Stimulated activated CD4-positive, alpha-beta T cell treated with anti-CD3 and anti-CD28 coated beads, Interleukin-4, amount 100 ng/mL, for 24 hours (primary cell): ENCODE measurements at regions not wholly inside any gene's neighbourhood (a gene's known extent, or its start where the extent isn't known, plus 50 kb on each side); places are given as distances from the start of the nearest gene placed in this dataset.

ENCODE experiments used
- DNase-seq: peaks from one replicate; pipeline ENCODE4 v3.0.0-alpha.2; 2020

DNA sequence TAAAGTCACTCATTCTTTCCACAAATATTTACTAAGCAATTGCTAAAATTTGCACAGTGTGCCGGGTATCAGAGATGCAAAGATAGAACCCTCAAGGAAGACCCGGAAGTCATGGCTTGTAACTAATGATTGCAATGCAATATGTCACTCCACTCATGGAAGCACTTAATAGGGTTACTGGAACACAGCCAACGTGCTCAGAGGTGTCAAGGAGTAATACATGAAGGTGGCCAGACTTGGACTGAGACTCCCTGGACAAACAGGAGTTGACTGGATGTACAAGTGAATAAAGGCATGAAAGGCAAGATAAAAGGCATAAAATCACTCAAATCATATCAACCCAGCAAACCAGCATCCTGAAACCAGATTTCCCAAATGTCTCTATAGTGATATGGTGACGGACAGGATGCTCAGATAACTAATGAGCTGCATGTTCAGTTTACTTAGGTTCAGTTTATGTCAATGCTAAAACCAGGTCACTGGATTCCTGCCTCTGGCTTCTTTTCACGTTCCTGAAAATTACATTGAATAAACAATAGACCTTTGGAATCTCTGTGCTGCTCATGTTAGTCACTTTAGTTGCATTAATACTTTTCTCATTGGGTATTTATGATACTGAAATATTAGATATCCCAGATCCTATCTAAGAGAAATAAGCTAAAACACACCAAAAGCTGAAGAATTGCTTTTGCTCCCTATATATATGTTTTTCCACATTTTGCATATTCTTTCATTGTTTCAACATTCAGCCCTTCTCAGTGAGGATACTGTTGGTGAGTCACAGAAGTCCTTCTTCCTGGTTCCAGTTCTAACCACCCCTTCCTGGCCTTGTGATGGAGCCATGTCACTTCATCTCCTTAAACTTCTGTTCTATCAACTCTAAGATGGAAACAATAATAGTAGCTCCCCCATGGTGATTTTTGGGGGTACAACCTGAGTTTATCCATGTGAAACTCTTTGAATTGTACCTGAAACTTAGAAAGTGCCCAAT is 688.9 kb upstream of the ID2 start:
- no peak for DNase-seq

DNA sequence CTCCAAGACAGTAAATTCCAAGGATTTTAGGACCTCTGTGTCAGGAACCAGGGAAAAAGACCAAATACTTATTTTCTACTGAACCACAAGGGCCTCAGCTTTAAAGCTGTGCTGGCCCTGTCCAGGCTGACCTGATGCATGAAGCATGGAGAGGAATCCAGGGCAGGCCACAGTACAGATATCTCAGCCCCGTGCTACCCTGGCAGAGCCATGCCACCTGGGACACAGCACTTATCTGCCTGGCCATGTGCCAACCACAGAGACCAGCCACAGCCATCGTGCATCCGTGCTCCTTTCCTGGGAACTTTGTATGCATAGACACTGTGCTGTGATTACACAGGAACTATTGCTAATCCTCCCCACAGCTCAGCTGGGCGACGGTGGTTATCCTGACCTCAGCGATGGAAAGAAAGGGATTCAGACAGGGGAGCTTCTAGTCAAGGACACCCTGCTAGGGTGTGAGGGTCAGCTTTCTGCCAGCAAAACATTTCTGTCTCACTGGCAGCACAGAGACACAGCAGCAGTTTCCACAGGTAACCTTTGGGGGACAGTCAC is 687.4 kb upstream of the ID2 start:
- no peak for DNase-seq

DNA sequence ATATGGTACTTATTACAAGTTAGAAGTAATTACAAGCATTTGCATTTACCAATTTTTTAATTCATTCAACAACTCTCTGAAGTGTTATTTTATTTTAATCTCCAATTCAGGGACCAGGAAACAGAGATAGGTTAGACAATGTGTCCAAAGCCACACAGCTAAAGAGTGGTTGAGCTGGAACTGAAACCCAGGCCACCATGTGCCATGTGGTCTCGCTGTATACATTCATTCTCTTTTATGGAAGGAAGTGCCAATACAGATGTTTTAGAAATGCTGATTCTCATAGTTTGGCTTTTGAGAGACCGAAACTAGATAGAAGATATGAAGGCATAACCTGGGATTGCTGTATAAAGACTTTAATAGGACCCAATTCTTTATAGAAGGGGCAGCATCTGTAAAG is 684.6 kb upstream of the ID2 start:
- no peak for DNase-seq

DNA sequence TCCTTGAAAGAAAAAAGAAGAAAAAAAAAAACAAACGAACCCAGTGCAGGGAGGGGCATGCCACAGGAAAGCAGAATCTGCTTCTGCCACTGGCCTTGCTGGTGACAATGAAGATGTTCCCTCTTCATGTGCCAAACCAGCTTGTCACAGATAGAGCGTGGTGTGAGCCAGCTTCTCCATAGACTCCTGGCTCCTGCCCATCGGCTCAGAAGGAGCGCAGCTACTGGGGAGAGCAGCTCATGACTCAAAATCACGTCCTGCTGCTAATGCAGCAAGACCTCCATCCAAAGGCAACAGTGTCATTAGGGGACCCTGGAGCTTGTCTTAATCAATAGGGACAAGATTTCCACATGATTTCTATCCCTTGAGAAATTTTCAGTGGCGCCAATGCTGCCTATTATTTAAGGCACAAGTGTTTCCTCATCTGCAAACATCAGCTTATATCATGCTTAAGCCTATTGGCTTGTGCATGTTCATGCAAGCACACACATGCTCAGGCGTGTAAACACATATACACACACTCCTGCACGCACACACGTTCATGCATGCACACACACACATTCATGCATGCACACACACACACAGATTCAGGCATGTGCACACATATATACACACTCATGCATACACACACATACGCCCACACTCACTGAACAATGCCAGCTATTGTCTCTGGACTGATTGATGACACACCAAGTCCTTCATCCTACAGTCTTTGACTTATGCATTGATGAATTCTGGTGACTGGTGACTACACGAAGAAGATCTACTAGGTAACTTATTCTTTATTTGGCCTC is 682.0 kb upstream of the ID2 start:
- DNase-seq, result no peak

DNA sequence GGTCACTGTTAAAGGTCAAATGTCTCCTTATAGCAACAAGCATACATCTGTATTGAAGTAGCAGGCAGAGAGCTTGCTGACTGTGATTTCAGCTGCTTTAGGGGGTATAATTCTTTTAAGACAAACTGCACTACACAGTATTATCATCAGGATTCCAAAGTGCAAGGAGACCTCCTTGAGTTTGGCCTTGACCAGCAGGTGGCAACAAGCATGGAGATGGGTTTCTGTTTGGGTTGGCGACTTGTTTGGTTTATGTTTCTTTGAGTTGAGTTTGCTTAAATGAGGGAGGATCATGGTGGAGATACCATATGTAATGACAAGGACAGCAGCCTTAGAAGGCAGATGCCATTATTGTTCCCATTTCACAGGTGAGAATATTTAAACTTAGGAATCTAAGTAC is 681.0 kb upstream of the ID2 start:
- DNase-seq, result no peak

DNA sequence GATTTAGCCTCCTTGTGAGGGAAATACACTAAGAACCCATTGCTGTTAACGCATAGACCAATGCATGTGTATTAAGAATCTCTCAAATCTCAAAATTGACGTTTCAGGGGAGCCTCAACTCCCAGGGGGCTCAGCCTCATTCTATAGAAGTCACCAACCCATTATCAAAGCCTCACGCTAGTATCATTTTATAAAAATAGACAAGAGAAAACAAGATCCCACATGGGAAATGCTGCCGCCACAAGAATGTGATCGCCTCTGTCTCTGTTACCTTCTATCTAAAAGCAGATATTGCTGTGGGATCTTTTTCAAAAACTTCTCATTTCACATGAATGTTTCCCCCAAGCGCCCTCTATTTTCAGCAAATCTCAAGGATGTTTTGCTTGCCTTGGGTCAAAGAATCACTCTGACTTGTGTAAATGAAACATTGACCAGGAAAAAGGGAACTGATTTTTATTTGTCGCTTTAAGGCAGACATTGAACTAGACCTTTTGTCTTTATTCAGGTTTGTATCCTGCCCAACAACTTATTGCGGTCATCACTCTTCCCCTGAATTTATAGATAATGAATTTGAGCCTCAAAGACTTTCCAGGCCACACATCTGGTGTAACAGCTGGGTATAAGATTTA is 679.0 kb upstream of the ID2 start:
- no peak for DNase-seq

DNA sequence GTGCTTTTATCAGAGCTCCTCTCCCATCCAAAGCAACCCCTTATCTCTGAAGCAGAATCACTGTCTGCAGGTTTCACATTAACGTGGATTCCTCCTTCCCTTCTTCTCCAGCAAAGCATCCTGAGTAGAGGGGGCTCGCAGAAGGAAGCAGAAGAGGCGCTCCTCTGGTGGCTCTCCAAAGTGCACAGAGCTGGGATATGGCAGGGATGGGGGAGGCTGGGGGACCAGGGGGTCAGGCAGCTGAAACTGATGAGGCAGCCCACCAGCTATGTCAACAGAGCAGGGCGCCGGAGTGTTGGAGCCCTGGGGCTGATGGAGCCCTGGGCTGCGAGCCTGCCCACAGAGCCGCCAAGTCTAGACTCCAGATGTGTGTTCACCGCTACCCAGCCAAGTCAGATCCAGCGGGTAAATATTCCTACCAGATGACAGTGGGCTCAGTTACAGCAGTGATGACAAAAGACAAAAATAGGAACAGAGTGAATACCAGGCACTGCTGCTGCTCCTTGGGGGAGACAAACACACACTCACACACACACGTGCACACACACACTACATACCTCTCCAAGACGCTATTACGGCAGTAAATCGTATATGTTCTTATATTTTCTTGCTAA is 678.3 kb upstream of the ID2 start:
- no peak for DNase-seq

DNA sequence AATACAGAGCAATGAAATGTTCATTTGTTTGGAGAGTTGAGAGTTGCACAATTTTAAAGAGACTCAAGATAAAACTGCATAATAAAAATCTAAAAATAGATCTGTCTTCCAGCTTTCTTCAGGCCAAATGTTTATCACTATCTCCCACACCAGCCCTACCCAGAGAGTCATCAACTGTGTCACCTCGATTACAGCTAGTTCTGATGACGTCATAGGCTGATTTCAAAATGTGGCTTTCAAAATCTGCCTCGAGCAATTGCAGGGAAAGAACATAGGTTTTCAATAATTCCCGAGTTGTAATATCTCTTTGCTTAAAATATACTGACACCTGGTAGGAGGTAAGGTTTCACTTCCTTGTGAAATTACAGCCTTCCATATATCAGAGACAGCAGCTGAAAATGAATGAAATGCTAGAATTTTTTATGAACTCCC is 677.6 kb upstream of the ID2 start:
- no peak for DNase-seq

DNA sequence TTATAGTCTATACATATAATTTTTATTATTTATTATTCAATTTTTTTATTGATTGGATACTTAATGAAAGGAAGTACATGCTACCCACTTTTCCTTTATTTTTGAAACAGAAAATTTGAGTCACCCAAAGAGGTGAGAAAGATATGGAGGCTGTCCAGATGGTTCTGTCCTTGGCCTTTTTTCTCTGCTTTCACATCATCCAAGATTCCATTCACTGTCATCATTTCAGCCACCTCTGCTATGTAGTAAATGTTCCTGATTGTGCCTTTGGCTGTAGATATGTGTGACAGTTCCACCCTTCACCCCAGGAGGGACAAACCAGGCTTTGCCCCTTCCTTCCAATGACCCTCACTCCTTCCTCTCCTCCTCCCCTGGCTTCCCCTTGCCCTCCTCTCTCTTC is 675.7 kb upstream of the ID2 start:
- DNase-seq, result no peak

DNA sequence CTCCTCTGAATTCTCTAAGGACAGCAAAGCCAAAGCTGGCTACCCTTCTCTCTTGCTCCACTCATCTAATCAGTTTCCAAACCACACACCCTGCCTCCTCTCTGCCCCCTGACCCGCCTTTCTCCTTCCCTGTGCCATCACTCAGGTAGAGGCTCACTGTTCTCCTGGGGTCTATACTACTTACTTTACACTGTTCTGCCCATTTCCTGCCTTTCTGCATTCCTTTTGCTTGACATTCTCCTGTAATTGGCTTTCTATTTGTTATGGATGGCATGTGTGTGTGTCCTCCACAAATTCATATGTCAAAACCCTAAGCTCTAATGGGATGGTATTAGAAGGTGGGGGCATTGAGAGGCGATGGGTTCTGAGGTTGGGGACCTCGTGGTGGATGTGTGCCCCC is 675.2 kb upstream of the ID2 start:
- no peak for DNase-seq

DNA sequence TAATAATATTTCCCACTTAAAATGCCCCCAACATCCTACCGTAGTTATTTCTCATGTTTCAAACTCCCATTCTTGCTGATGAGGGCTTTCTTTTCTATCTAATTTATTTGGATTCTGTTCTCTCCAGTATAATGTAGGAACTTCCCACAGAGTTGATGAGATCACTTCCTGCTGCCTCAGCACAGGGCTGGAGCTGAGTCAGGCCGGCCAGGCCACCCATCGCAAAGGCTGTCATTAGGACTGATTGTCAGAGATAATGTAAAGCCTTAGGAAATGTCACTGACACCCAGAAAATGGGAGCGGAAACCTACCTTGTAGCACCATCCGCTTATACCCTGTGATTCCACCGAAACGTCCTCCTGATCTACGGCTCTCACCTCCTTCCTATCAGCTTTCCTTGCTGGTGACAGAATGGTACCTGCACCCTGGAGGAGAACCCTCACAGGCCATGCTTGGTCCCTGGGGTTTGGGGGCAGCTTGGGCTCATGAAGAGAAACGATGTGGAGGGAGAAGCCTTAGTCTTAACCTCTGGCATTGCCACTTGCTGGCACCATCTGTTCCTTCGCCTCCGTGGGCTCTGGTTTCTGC is 672.8 kb upstream of the ID2 start:
- no peak for DNase-seq

DNA sequence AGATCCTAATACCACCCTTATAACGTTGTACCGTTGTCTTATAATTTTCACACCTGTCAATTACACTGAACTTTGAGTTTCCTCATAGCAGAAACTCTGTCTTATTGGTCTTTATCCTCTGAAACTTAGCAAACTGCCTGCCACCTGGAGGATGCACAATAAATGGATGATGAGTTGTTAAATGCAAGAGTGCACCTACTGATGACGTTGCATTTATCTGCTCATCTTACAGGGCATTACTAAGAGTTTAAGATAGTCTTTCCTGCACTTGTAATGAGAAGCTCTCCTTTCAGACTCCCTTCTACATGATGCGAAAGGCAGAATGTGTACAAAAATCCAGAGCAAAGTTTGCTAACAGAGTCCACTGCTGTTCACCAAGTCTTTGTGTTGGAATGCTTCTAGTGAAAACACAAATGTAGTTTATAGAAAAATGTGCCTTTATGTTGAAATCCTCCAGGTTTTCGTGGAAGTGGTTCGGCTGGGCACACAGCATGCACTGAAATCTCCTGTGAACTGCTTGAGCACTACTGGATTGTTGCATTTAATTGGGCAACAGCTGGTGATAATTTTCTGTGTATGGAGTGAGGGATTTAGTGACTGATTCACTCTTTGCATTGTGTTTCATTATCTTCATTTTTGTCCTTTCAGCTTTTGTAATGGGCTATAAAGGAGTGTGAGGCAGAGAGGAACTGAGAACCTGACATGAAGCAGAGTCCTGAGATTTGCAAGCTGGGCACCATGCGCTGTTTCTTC is 665.8 kb upstream of the ID2 start:
- no peak for DNase-seq

DNA sequence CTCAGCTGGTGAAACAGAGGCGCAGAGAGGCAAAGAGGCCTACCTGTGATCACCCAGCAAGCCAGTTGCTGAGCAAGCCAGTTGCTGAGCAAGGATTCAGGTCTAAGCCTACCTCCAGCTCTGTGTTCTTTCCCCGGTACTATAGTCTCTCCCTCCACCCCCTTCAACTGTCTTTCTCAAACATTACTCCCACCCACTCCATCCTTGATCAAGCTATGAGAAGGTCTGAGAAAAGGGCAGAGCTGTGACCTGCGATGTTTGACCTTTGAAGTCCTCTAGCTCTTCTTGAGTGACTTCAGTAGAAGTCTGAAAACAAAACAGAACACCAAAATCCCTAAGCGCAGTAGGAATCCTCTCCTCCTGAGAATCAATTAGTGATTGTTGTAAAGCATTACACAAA is 665.2 kb upstream of the ID2 start:
- DNase-seq, result no peak

DNA sequence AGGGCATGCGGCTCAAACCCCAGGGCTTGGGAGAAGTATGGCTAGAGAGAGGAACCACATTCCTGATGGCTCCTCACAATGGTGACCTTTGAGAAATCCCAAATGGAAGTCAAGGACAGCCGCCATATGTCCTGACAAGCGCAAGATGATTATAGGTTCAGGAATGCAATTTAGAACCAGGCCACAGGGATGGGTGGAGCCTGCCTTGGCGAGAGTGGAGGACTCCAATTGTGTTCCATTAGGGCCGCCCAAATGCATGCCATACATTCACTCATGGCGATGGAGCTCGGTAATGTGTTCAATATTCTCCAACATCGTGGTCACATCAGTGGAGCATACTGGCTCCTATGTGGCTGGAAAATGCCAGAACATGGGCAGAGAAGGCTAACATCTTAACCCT is 662.9 kb upstream of the ID2 start:
- no peak for DNase-seq

DNA sequence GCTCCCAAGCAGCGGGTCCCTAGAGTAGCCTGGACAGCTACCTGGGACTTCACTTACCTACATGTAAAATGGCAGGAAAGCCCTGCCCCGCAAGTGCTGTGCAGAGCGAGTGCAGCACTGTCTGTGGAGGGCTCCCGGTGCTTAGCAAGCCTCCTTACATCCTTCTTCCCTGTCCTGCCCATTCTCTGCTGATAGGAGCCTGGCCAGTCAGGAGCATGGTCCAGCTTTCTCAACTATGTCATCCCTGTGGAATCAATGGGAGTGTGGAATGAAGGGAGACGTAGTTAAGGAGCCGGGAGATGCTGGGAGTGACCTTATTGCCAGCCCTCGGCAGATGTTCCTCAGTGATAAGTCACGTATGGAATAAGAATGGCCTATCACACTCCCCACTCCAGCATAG is 661.9 kb upstream of the ID2 start:
- DNase-seq, result no peak

DNA sequence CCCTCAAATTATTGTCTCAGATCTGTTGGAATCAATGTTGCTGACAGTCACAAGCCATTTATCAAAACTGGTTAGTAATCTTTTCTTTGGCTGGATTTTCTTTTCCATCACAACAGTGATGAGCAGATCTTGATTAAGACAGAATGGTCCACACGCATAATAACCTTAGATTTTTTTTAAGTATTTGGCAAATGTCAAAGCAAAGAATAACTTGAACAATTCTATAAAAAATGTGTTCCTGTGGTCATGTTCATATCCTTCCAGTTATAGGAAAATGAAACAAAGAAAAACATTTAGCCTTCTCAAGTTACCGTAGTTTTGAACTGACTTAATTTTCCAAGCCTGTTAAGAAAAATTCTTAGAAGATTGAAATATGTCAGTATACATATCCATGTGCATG is 659.9 kb upstream of the ID2 start:
- no peak for DNase-seq

DNA sequence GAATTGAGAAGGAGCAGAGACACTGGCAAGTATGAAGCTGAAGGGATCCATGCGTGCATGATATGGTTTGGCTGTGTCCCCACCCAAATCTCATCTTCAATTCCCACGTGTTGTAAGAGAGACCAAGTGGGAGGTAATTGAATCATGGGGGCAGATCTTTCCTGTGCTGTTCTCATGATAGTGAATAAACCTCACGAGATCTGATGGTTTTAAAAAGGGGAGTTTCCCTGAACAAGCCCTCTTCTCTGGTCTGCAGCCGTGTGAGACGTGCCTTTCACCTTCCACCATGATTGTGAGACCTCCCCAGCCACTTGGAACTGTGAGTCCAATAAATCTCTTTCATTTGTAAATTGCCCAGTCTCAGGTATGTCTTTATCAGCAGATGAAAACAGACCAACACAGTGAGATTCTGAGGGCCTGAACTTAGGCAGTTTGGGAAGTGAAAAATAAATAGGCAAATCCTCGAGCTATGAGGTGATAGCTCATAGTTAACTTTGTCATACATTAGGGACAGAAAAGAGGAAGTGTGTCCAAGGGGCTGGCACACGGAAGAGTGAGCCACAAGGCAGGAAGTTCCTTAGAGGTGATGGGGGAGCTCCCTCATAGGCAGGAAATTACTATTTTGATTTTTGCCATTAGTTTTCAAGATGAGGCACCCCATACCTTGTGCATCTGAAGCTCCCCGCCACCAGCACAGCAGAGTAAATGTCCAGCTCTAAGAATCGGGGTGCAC is 658.8 kb upstream of the ID2 start:
- DNase-seq, result no peak

DNA sequence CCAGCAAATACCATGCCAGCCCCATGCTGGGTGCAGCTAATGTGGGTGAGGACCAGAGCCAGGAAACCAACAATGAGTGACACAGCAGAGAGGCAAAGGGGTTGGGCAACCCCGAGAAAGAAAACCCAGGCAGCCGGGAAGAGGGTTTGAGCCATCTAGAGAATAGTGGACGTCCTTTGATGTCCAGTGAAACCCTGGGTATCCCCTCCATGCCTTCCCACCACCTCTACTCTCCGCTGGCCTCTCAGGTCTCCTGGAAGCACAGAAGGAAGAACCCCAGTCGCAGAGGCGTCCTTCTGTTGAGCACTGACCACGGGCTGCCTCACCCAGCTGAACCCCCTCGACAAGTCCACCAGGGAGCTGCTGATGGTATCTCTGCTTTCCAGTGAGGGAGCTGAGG is 657.4 kb upstream of the ID2 start:
- no peak for DNase-seq

DNA sequence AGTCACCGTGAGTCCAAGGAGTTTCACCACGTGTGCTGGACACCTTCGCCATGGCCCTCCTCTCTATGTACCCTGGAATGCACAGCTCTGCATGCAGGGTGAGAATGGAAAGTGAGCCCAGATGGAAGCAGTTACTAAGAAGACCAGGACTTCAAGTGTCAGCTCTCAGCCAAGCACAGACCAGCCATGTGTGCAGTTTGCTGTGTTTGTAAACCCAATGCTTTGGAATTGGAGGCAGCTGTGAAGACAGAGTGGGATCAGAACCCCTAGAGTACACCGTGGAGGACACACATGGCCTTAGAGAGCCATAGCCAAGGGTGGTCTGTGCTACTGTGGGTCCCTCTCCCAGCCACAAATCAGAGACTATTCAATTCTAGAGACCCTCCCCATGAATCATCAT is 655.5 kb upstream of the ID2 start:
- no peak for DNase-seq

DNA sequence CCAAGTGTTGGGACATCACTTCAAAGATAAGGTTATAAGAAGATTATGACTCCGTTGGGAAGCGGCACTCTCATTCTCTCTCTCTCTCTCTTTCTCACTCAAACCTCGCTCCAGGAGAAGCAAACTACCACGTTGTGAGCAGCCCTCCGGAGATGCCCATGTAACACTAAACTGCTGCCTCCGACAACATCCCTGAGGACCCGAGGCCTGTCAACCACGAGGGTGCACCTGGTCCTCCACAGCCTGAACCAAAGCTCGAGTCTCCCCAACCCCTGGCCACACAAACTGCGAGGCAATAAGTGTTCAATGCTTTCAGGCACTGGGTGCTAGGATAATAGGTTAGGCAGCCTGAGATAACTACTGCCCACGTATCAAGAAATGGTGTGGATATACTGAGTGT is 654.5 kb upstream of the ID2 start:
- no peak for DNase-seq

DNA sequence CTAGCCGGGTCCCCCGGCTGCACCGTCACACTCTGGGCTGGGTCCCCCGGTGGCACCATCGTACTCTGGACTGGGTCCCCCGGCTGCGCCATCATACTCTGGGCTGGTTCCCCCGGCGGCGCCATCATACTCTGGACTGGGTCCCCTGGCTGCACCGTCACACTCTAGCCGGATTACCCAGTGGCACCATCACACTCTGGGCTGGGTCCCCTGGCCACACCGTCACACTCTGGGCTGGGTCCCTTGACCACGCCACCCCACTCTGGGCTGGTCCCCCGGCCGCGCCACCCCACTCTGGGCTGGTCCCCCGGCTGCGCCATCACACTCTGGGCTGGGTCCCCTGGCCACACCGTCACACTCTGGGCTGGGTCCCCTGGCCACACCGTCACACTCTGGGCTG is 653.8 kb upstream of the ID2 start:
- no peak for DNase-seq
